ENCODE measurements at regions not wholly inside any gene's neighbourhood (a gene's known extent, or its start where the extent isn't known, plus 50 kb on each side); places are given as distances from the start of the nearest gene placed in this dataset.

- no peak for DNase-seq
- Mint-ChIP-seq H3K4me3 (no peak overlapping the region), H3K4me1 (no peaks in the 10 kb centered on the region), H3K27ac (no peak overlapping the region), H3K9me3 (no peaks in the 10 kb centered on the region), H3K36me3 (no peaks in the 10 kb centered on the region), H3K27me3 (peaks cover 7% of the 10 kb centered on the region)
- ATAC-seq (ENCODE audit: low read depth), result no peak
- POLR2A ChIA-PET, result no interaction called here
These were observed 131.1 kb downstream of the OLFM1 start for GRCh38 chr9:135218331-135219225.

- no peaks in the 10 kb centered on the region for H3K4me1 Mint-ChIP-seq
- no peaks in the 10 kb centered on the region for H3K9me3 Mint-ChIP-seq
- DNase-seq (no peak), ATAC-seq (ENCODE audit: low read depth) (no peak)
- H3K36me3 Mint-ChIP-seq, result no peaks in the 10 kb centered on the region
- POLR2A ChIA-PET, result no interaction called here
- H3K4me3 Mint-ChIP-seq, result no peak overlapping the region
- H3K27ac Mint-ChIP-seq, result no peak overlapping the region
- peaks cover 7% of the 10 kb centered on the region for H3K27me3 Mint-ChIP-seq
These were observed 132.5 kb downstream of the OLFM1 start for GRCh38 chr9:135219676-135220600.

- Mint-ChIP-seq H3K36me3 (no peaks in the 10 kb centered on the region), H3K27ac (no peak overlapping the region), H3K9me3 (no peaks in the 10 kb centered on the region), H3K27me3 (peaks cover 7% of the 10 kb centered on the region), H3K4me3 (no peak overlapping the region), H3K4me1 (no peaks in the 10 kb centered on the region)
- ATAC-seq (ENCODE audit: low read depth), result no peak
- DNase-seq, result no peak
- POLR2A ChIA-PET, result no interaction called here
These were observed 133.4 kb downstream of the OLFM1 start for GRCh38 chr9:135220601-135221575.

- Mint-ChIP-seq H3K9me3 (no peaks in the 10 kb centered on the region), H3K4me3 (no peak overlapping the region), H3K36me3 (no peaks in the 10 kb centered on the region), H3K27ac (no peak overlapping the region), H3K27me3 (peaks cover 7% of the 10 kb centered on the region), H3K4me1 (no peaks in the 10 kb centered on the region)
- ATAC-seq (ENCODE audit: low read depth) (no peak), DNase-seq (no peak)
- POLR2A ChIA-PET, result no interaction called here
These were observed 134.1 kb downstream of the OLFM1 start for GRCh38 chr9:135221576-135221950.

GRCh38 chr9:135221951-135222631 is 134.6 kb downstream of the OLFM1 start:
- POLR2A ChIA-PET, result no interaction called here
- Mint-ChIP-seq H3K4me1 (no peaks in the 10 kb centered on the region), H3K9me3 (no peaks in the 10 kb centered on the region), H3K4me3 (no peak overlapping the region), H3K36me3 (no peaks in the 10 kb centered on the region), H3K27ac (no peak overlapping the region), H3K27me3 (peaks cover 2% of the 10 kb centered on the region)
- DNase-seq (no peak), ATAC-seq (ENCODE audit: low read depth) (no peak)

- H3K4me3 Mint-ChIP-seq, result no peak overlapping the region
- ATAC-seq (ENCODE audit: low read depth) (no peak), DNase-seq (no peak)
- H3K27ac Mint-ChIP-seq, result no peak overlapping the region
- H3K4me1 Mint-ChIP-seq, result no peaks in the 10 kb centered on the region
- no peaks in the 10 kb centered on the region for H3K9me3 Mint-ChIP-seq
- H3K27me3 Mint-ChIP-seq, result peaks cover under 1% of the 10 kb centered on the region
- POLR2A ChIA-PET, result no interaction called here
- no peaks in the 10 kb centered on the region for H3K36me3 Mint-ChIP-seq
These were observed 135.7 kb downstream of the OLFM1 start for GRCh38 chr9:135222881-135223760.

GRCh38 chr9:135223831-135224230 is 136.4 kb downstream of the OLFM1 start:
- Mint-ChIP-seq H3K27me3 (no peaks in the 10 kb centered on the region), H3K36me3 (no peaks in the 10 kb centered on the region), H3K9me3 (no peaks in the 10 kb centered on the region), H3K4me3 (no peak overlapping the region), H3K27ac (no peak overlapping the region), H3K4me1 (no peaks in the 10 kb centered on the region)
- ATAC-seq (ENCODE audit: low read depth) (no peak), DNase-seq (no peak)
- POLR2A ChIA-PET, result no interaction called here

GRCh38 chr9:135224286-135224877 is 136.9 kb downstream of the OLFM1 start:
- ATAC-seq (ENCODE audit: low read depth), result no peak

GRCh38 chr9:135224921-135225541 is 137.6 kb downstream of the OLFM1 start:
- H3K4me3 Mint-ChIP-seq, result no peak overlapping the region
- no peak overlapping the region for H3K27ac Mint-ChIP-seq
- H3K9me3 Mint-ChIP-seq, result no peaks in the 10 kb centered on the region
- DNase-seq (no peak), ATAC-seq (ENCODE audit: low read depth) (no peak)
- H3K4me1 Mint-ChIP-seq, result no peaks in the 10 kb centered on the region
- H3K27me3 Mint-ChIP-seq, result no peaks in the 10 kb centered on the region
- no peaks in the 10 kb centered on the region for H3K36me3 Mint-ChIP-seq
- POLR2A ChIA-PET, result no interaction called here

More at GRCh38 chr9:135224286-135224877, 136.9 kb downstream of the OLFM1 start:
- Mint-ChIP-seq H3K9me3 (no peaks in the 10 kb centered on the region), H3K4me1 (no peaks in the 10 kb centered on the region), H3K27me3 (no peaks in the 10 kb centered on the region), H3K36me3 (no peaks in the 10 kb centered on the region), H3K27ac (no peak overlapping the region), H3K4me3 (no peak overlapping the region)
- DNase-seq, result no peak
- POLR2A ChIA-PET, result no interaction called here

GRCh38 chr9:135225619-135226228 is 138.3 kb downstream of the OLFM1 start:
- H3K27ac Mint-ChIP-seq, result no peak overlapping the region
- H3K9me3 Mint-ChIP-seq, result no peaks in the 10 kb centered on the region
- peaks cover under 1% of the 10 kb centered on the region for H3K27me3 Mint-ChIP-seq
- H3K36me3 Mint-ChIP-seq, result no peaks in the 10 kb centered on the region
- no peaks in the 10 kb centered on the region for H3K4me1 Mint-ChIP-seq
- ATAC-seq (ENCODE audit: low read depth) (no peak), DNase-seq (no peak)
- POLR2A ChIA-PET, result no interaction called here
- H3K4me3 Mint-ChIP-seq, result no peak overlapping the region

GRCh38 chr9:135226369-135227050 is 139.0 kb downstream of the OLFM1 start:
- no peak for ATAC-seq (ENCODE audit: low read depth)
- Mint-ChIP-seq H3K27me3 (peaks cover 3% of the 10 kb centered on the region), H3K9me3 (no peaks in the 10 kb centered on the region), H3K4me3 (no peak overlapping the region), H3K36me3 (no peaks in the 10 kb centered on the region), H3K27ac (no peak overlapping the region), H3K4me1 (no peaks in the 10 kb centered on the region)
- DNase-seq, result no peak
- POLR2A ChIA-PET, result no interaction called here
